Skeletal muscle cell (primary cell): ENCODE measurements at regions not wholly inside any gene's neighbourhood (a gene's known extent, or its start where the extent isn't known, plus 50 kb on each side); places are given as distances from the start of the nearest gene placed in this dataset.
"Not testable (repeated sequence)": the region's sequence is repeated elsewhere in the genome, so short reads cannot be mapped to it uniquely, and the experiment has no call there.

Experiments
- DNase-seq: peaks from one replicate; pipeline ENCODE4 v3.0.0-alpha.2; 2010; ENCODE audit warnings: low read depth
- H3K4me3 ChIP-seq: 2 replicates; pipeline ENCODE4 v1.5.1; 2011; ENCODE audit warnings: low read depth, mild to moderate bottlenecking, control low read depth, low read length, moderate library complexity

- DNase-seq, H3K4me3 ChIP-seq: not testable (repeated sequence)
Measured at GRCh38 chrX:84851183-84851582, 152.5 kb upstream of the APOOL start.

- not testable (repeated sequence) for H3K4me3 ChIP-seq, DNase-seq
Measured at GRCh38 chrX:84856791-84857190, 146.9 kb upstream of the APOOL start.

GRCh38 chrX:84858771-84859170, 144.9 kb upstream of the APOOL start:
- H3K4me3 ChIP-seq, DNase-seq: not testable (repeated sequence)

- H3K4me3 ChIP-seq: no peak overlapping the region
- DNase-seq: peak; percentile 22
Measured at GRCh38 chrX:84865113-84865512, 138.6 kb upstream of the APOOL start.

GRCh38 chrX:84870281-84870680, 133.4 kb upstream of the APOOL start:
- not testable (repeated sequence) for H3K4me3 ChIP-seq, DNase-seq

GRCh38 chrX:84872160-84872771, 131.4 kb upstream of the APOOL start:
- DNase-seq, H3K4me3 ChIP-seq: not testable (repeated sequence)

GRCh38 chrX:84873176-84873575, 130.5 kb upstream of the APOOL start:
- H3K4me3 ChIP-seq: no peak overlapping the region
- DNase-seq: no peak

GRCh38 chrX:84876876-84877275, 126.8 kb upstream of the APOOL start:
- H3K4me3 ChIP-seq: no peak overlapping the region
- no peak for DNase-seq

GRCh38 chrX:84893897-84894296, 109.8 kb upstream of the APOOL start:
- H3K4me3 ChIP-seq: no peak overlapping the region
- no peak for DNase-seq

GRCh38 chrX:84907324-84907968, 96.2 kb upstream of the APOOL start:
- H3K4me3 ChIP-seq: no peak overlapping the region
- peak; percentile 0 for DNase-seq

- no peak overlapping the region for H3K4me3 ChIP-seq
- DNase-seq: no peak
Measured at GRCh38 chrX:84909151-84909550, 94.5 kb upstream of the APOOL start.

- no peak for DNase-seq
- no peak overlapping the region for H3K4me3 ChIP-seq
Measured at GRCh38 chrX:84924624-84925023, 79.1 kb upstream of the APOOL start.

- H3K4me3 ChIP-seq: no peak overlapping the region
- no peak for DNase-seq
Measured at GRCh38 chrX:84932814-84933213, 70.9 kb upstream of the APOOL start.

GRCh38 chrX:84933956-84934556, 69.6 kb upstream of the APOOL start:
- no peak for DNase-seq
- no peak overlapping the region for H3K4me3 ChIP-seq
